ENCODE measurements at regions not wholly inside any gene's neighbourhood (a gene's known extent, or its start where the extent isn't known, plus 50 kb on each side); places are given as distances from the start of the nearest gene placed in this dataset.

DNA sequence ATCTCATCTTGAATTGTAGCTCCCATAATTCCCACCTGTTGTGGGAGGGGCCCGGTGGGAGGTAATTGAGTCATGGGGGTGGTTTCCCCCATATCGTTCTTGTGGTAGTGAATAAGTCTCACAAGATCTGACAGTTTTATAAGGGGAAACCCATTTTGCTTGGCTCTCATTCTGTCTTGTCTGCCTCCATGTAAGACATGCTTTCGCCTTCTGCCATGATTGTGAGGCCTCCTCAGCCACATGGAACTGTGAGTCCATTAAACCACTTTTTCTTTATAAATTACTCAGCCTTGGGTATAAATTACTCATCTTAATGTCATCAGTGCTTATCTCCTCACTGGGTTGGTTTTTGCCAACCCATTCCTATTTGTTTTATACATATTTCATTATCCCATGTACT, 142.0 kb upstream of the GMDS start:
- TF ChIP-seq, protein P1, sequence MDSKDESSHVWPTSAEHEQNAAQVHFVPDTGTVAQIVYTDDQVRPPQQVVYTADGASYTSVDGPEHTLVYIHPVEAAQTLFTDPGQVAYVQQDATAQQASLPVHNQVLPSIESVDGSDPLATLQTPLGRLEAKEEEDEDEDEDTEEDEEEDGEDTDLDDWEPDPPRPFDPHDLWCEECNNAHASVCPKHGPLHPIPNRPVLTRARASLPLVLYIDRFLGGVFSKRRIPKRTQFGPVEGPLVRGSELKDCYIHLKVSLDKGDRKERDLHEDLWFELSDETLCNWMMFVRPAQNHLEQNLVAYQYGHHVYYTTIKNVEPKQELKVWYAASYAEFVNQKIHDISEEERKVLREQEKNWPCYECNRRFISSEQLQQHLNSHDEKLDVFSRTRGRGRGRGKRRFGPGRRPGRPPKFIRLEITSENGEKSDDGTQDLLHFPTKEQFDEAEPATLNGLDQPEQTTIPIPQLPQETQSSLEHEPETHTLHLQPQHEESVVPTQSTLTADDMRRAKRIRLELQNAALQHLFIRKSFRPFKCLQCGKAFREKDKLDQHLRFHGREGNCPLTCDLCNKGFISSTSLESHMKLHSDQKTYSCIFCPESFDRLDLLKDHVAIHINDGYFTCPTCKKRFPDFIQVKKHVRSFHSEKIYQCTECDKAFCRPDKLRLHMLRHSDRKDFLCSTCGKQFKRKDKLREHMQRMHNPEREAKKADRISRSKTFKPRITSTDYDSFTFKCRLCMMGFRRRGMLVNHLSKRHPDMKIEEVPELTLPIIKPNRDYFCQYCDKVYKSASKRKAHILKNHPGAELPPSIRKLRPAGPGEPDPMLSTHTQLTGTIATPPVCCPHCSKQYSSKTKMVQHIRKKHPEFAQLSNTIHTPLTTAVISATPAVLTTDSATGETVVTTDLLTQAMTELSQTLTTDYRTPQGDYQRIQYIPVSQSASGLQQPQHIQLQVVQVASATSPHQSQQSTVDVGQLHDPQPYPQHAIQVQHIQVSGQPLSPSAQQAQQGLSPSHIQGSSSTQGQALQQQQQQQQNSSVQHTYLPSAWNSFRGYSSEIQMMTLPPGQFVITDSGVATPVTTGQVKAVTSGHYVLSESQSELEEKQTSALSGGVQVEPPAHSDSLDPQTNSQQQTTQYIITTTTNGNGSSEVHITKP (tag by site-specific recombination; IDR thresholded peaks at IDR 0.05): no peak
- TF ChIP-seq ZNF549 (tag by site-specific recombination; IDR thresholded peaks at IDR 0.05) (no peak), CTCF (tag by site-specific recombination; IDR thresholded peaks at IDR 0.05) (no peak), TCF7L2 (IDR thresholded peaks at IDR 0.05; ENCODE audit: borderline replicate concordance, low read depth, low read length) (no peak), ZFP41 (tag by site-specific recombination; IDR thresholded peaks at IDR 0.05; ENCODE audit: borderline replicate concordance) (no peak), ZNF324 (tag by site-specific recombination; IDR thresholded peaks at IDR 0.05) (no peak), ZNF660 (tag by site-specific recombination; IDR thresholded peaks at IDR 0.05) (no peak)
